GM18502 (cell line): ENCODE measurements at regions not wholly inside any gene's neighbourhood (a gene's known extent, or its start where the extent isn't known, plus 50 kb on each side); places are given as distances from the start of the nearest gene placed in this dataset.

Experiments used
- ATAC-seq: cut with Tn5 transposase; IDR thresholded peaks from one replicate; pipeline ENCODE4 v1.9.1; 2021; ENCODE audit warnings: mild to moderate bottlenecking; ENCODE audit not compliant: unreplicated experiment, poor library complexity

- no peak for ATAC-seq
These were observed 343.0 kb downstream of the EPHA4 start for GRCh38 chr2:221229099-221229498.

- no peak for ATAC-seq
These were observed 340.6 kb downstream of the EPHA4 start for GRCh38 chr2:221231511-221231910.

GRCh38 chr2:221235941-221236340, 336.2 kb downstream of the EPHA4 start:
- ATAC-seq = no peak

GRCh38 chr2:221241072-221241471, 331.0 kb downstream of the EPHA4 start:
- ATAC-seq = no peak

- ATAC-seq = no peak
These were observed 328.3 kb downstream of the EPHA4 start for GRCh38 chr2:221243771-221244170.

GRCh38 chr2:221245045-221245444, 327.1 kb downstream of the EPHA4 start:
- ATAC-seq = no peak

GRCh38 chr2:221245772-221246171, 326.3 kb downstream of the EPHA4 start:
- no peak for ATAC-seq

- ATAC-seq = no peak
These were observed 317.8 kb downstream of the EPHA4 start for GRCh38 chr2:221254299-221254698.

- no peak for ATAC-seq
These were observed 316.2 kb downstream of the EPHA4 start for GRCh38 chr2:221255862-221256261.

- ATAC-seq = no peak
These were observed 313.6 kb downstream of the EPHA4 start for GRCh38 chr2:221258464-221258863.

GRCh38 chr2:221262651-221263050, 309.5 kb downstream of the EPHA4 start:
- ATAC-seq = no peak

GRCh38 chr2:221263573-221263972, 308.5 kb downstream of the EPHA4 start:
- no peak for ATAC-seq

- no peak for ATAC-seq
These were observed 307.8 kb downstream of the EPHA4 start for GRCh38 chr2:221264318-221264717.

- no peak for ATAC-seq
These were observed 304.2 kb downstream of the EPHA4 start for GRCh38 chr2:221267773-221268425.

GRCh38 chr2:221268631-221269030, 303.5 kb downstream of the EPHA4 start:
- ATAC-seq = no peak

GRCh38 chr2:221270806-221271205, 301.3 kb downstream of the EPHA4 start:
- ATAC-seq = no peak

- no peak for ATAC-seq
These were observed 299.4 kb downstream of the EPHA4 start for GRCh38 chr2:221272729-221273128.

GRCh38 chr2:221276033-221276432, 296.1 kb downstream of the EPHA4 start:
- no peak for ATAC-seq

GRCh38 chr2:221276601-221277000, 295.5 kb downstream of the EPHA4 start:
- no peak for ATAC-seq

- ATAC-seq = no peak
These were observed 289.7 kb downstream of the EPHA4 start for GRCh38 chr2:221282386-221282785.

- ATAC-seq = no peak
These were observed 288.1 kb downstream of the EPHA4 start for GRCh38 chr2:221283896-221284545.

GRCh38 chr2:221285148-221285547, 287.0 kb downstream of the EPHA4 start:
- no peak for ATAC-seq
